ENCODE measurements at regions not wholly inside any gene's neighbourhood (a gene's known extent, or its start where the extent isn't known, plus 50 kb on each side); places are given as distances from the start of the nearest gene placed in this dataset.

DNA sequence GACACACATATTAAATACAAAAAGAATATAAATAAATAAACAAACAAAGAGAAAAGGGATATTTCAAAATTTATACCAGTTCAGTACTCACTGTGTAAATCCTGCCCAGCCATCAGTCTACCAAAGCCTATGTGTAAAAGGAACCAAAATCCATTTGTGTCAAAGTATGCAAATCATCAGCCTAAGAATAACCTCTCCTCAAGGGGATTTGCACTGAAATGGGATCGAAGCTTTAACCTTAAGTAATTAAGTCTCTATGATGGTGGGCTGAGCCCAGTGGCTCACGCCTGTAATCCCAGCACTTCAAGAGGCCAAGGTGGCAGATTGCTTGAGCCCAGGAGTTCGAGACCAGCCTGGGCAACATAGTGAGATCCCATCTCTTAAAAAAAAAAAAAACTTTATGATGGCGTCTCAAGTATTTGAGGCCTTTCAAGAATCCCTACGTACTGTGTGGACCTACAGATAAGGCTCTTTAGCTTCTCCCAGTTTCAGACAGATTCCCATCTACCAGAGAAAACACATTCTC is 57.8 kb upstream of the METAP2 start:
- Histone ChIP-seq H3K27me3 (ENCODE audit: low read length) (no peaks in the 10 kb centered on the region), H3K9me3 (ENCODE audit: insufficient read depth, low read length) (no peaks in the 10 kb centered on the region), H3K9ac (ENCODE audit: low read length) (no peak overlapping the region), H4K20me1 (ENCODE audit: low read depth, low read length) (no peaks in the 10 kb centered on the region), H3K36me3 (ENCODE audit: low read length) (no peaks in the 10 kb centered on the region), H3K9me2 (replicated peaks; ENCODE audit: insufficient read depth, low read length) (no peaks in the 10 kb centered on the region), H3K79me2 (ENCODE audit: insufficient read depth, low read length) (no peaks in the 10 kb centered on the region), H3K4me2 (ENCODE audit: low read depth, low read length, poor library complexity, severe bottlenecking) (no peak overlapping the region), H2AFZ (ENCODE audit: low read depth, low read length, severe bottlenecking) (no peak overlapping the region), H3F3A (ENCODE audit: insufficient read depth) (no peaks in the 10 kb centered on the region), H3K27ac (ENCODE audit: low read depth, low read length) (no peak overlapping the region), H3K4me3 (ENCODE audit: insufficient read depth, low read length, poor library complexity, severe bottlenecking) (no peak overlapping the region)
- TF ChIP-seq, protein P1, sequence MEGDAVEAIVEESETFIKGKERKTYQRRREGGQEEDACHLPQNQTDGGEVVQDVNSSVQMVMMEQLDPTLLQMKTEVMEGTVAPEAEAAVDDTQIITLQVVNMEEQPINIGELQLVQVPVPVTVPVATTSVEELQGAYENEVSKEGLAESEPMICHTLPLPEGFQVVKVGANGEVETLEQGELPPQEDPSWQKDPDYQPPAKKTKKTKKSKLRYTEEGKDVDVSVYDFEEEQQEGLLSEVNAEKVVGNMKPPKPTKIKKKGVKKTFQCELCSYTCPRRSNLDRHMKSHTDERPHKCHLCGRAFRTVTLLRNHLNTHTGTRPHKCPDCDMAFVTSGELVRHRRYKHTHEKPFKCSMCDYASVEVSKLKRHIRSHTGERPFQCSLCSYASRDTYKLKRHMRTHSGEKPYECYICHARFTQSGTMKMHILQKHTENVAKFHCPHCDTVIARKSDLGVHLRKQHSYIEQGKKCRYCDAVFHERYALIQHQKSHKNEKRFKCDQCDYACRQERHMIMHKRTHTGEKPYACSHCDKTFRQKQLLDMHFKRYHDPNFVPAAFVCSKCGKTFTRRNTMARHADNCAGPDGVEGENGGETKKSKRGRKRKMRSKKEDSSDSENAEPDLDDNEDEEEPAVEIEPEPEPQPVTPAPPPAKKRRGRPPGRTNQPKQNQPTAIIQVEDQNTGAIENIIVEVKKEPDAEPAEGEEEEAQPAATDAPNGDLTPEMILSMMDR (IDR thresholded peaks at IDR 0.05; ENCODE audit: insufficient read depth, low read length, poor library complexity, severe bottlenecking) = no peak

DNA sequence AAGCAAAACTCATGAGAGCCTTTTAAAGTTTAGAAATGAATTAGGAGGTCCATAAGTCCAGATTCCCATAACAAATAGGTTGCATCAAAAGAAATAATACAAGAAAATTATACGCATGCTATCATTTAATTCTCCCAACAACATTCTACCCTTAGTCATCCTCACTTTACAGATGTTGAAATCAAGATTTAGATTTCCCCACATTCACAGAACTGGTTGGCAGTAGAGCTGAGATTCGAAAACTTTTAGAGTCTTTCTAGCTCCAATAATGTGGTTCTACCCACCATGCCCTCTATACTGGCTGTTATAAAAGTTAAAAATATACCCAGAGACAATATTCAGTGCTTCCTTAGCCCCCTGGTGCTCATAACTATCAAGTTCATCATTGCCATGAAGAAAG is 56.6 kb upstream of the METAP2 start:
- Histone ChIP-seq H3K4me3 (ENCODE audit: insufficient read depth, low read length, poor library complexity, severe bottlenecking) (no peak overlapping the region), H3K27ac (ENCODE audit: low read depth, low read length) (no peak overlapping the region), H3K9me2 (replicated peaks; ENCODE audit: insufficient read depth, low read length) (no peaks in the 10 kb centered on the region), H3K9ac (ENCODE audit: low read length) (no peak overlapping the region), H3K79me2 (ENCODE audit: insufficient read depth, low read length) (no peaks in the 10 kb centered on the region), H3K4me2 (ENCODE audit: low read depth, low read length, poor library complexity, severe bottlenecking) (no peak overlapping the region), H3F3A (ENCODE audit: insufficient read depth) (no peaks in the 10 kb centered on the region), H2AFZ (ENCODE audit: low read depth, low read length, severe bottlenecking) (no peak overlapping the region), H3K36me3 (ENCODE audit: low read length) (no peaks in the 10 kb centered on the region), H4K20me1 (ENCODE audit: low read depth, low read length) (no peaks in the 10 kb centered on the region), H3K9me3 (ENCODE audit: insufficient read depth, low read length) (no peaks in the 10 kb centered on the region), H3K27me3 (ENCODE audit: low read length) (no peaks in the 10 kb centered on the region)
- no peak for TF ChIP-seq EZH2phosphoT487 (conservative IDR thresholded peaks at IDR 0.05; ENCODE audit: low read length)
- TF ChIP-seq, protein P1 (IDR thresholded peaks at IDR 0.05; ENCODE audit: insufficient read depth, low read length, poor library complexity, severe bottlenecking) = no peak

DNA sequence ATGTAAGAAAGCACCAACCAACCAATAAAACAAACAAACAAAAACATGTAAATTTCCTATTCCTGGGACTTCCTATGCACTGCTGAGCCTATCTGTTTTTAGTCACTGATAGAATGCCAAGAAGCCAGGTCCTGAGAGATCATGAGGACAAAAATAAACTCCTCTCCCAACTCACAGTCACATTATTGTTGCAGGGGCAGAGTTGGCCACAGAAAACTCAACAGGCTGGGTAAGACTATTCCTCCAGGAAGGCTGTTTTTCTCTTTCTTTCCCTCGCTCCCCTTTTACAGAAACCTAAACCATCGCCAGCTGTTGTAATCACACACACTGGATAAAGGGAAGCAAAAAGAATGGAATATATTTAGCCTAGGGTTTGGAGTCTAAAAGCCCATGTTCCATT is 55.8 kb upstream of the METAP2 start:
- Histone ChIP-seq H3F3A (ENCODE audit: insufficient read depth) (no peaks in the 10 kb centered on the region), H3K27ac (ENCODE audit: low read depth, low read length) (no peak overlapping the region), H3K27me3 (ENCODE audit: low read length) (no peaks in the 10 kb centered on the region), H3K9me2 (replicated peaks; ENCODE audit: insufficient read depth, low read length) (no peaks in the 10 kb centered on the region), H3K4me2 (ENCODE audit: low read depth, low read length, poor library complexity, severe bottlenecking) (no peak overlapping the region), H2AFZ (ENCODE audit: low read depth, low read length, severe bottlenecking) (no peak overlapping the region), H3K79me2 (ENCODE audit: insufficient read depth, low read length) (no peaks in the 10 kb centered on the region), H4K20me1 (ENCODE audit: low read depth, low read length) (no peaks in the 10 kb centered on the region), H3K9me3 (ENCODE audit: insufficient read depth, low read length) (no peaks in the 10 kb centered on the region), H3K4me3 (ENCODE audit: insufficient read depth, low read length, poor library complexity, severe bottlenecking) (no peak overlapping the region), H3K36me3 (ENCODE audit: low read length) (no peaks in the 10 kb centered on the region), H3K9ac (ENCODE audit: low read length) (no peak overlapping the region)
- TF ChIP-seq, protein P1 (IDR thresholded peaks at IDR 0.05; ENCODE audit: insufficient read depth, low read length, poor library complexity, severe bottlenecking) = no peak
- TF ChIP-seq EZH2phosphoT487 (conservative IDR thresholded peaks at IDR 0.05; ENCODE audit: low read length) = no peak

Data from SU-DHL-6 (cell line).